Activated CD4-positive, alpha-beta memory T cell treated with anti-CD3 and anti-CD28 coated beads for 36 hours (primary cell): ENCODE measurements at regions not wholly inside any gene's neighbourhood (a gene's known extent, or its start where the extent isn't known, plus 50 kb on each side); places are given as distances from the start of the nearest gene placed in this dataset.

Experiments
- CTCF ChIA-PET: fragments of 350-600 bp; sonication (Branson Sonifier 250); formaldehyde crosslinking; loops from one replicate; lab custom pipeline; 2021; ENCODE audit warnings: antibody characterized with exemption, inconsistent platforms; lab: Charles Lee
- POLR2A ChIA-PET: fragments of 350-600 bp; sonication (Branson Sonifier 250); formaldehyde crosslinking; loops from one replicate; lab custom pipeline; 2021; ENCODE audit warnings: antibody characterized with exemption; lab: Charles Lee
- DNase-seq: peaks from one replicate; pipeline ENCODE4 v3.0.0-alpha.2; 2020
- H3K27ac Mint-ChIP-seq: one replicate; pipeline ENCODE4 v1.8.0; 2021; ENCODE audit warnings: mixed read lengths
- H3K27me3 Mint-ChIP-seq: one replicate; pipeline ENCODE4 v1.8.0; 2021; ENCODE audit warnings: mixed read lengths
- H3K36me3 Mint-ChIP-seq: one replicate; pipeline ENCODE4 v1.8.0; 2021; ENCODE audit warnings: mixed read lengths
- H3K4me1 Mint-ChIP-seq: one replicate; pipeline ENCODE4 v1.8.0; 2021; ENCODE audit warnings: low read depth, mixed read lengths
- H3K4me3 Mint-ChIP-seq: one replicate; pipeline ENCODE4 v1.8.0; 2021; ENCODE audit warnings: mild to moderate bottlenecking, mixed read lengths
- H3K9me3 Mint-ChIP-seq: one replicate; pipeline ENCODE4 v1.8.0; 2021; ENCODE audit warnings: mixed read lengths
- intact Hi-C: fragments of 100-400 bp; cut with micrococcal nuclease; formaldehyde crosslinking; loops from one replicate; pipeline ENCODE4 v1.15.1; 2023

- no peak overlapping the region for H3K27ac Mint-ChIP-seq
- ChIA-PET CTCF (interaction anchor here (0.5 to 11.6 kb wide), 6 partner anchors 53 to 391 kb away, joined by 3 to 176 read pairs (median 4); no protein-coding TSS in a partner anchor), POLR2A (interaction anchor here (0.7 kb wide), 1 partner anchor 176 kb away, joined by 4 read pairs; no protein-coding TSS in a partner anchor)
- no peaks in the 10 kb centered on the region for H3K4me1 Mint-ChIP-seq
- peaks cover 27% of the 10 kb centered on the region for H3K27me3 Mint-ChIP-seq
- no peak overlapping the region for H3K4me3 Mint-ChIP-seq
- DNase-seq: no peak
- intact Hi-C loops: no loop called here
- H3K36me3 Mint-ChIP-seq: no peaks in the 10 kb centered on the region
- no peaks in the 10 kb centered on the region for H3K9me3 Mint-ChIP-seq
Measured at GRCh38 chr3:134302674-134303073, 52.0 kb upstream of the RYK start.

GRCh38 chr3:134300520-134300919 lies 49.9 kb upstream of the RYK start:
- CTCF ChIA-PET: interaction anchor here (1.0 to 11.6 kb wide), 4 partner anchors 8 to 176 kb away, joined by 3 to 176 read pairs (median 6); no protein-coding TSS in a partner anchor
- H3K4me1 Mint-ChIP-seq: no peaks in the 10 kb centered on the region
- no peak overlapping the region for H3K27ac Mint-ChIP-seq
- DNase-seq: no peak
- H3K36me3 Mint-ChIP-seq: peaks cover 2% of the 10 kb centered on the region
- POLR2A ChIA-PET: no interaction called here
- peaks cover 25% of the 10 kb centered on the region for H3K27me3 Mint-ChIP-seq
- no peak overlapping the region for H3K4me3 Mint-ChIP-seq
- intact Hi-C loops: no loop called here
- peaks cover 4% of the 10 kb centered on the region for H3K9me3 Mint-ChIP-seq
